NCI-H1048 (cell line): ENCODE measurements at regions not wholly inside any gene's neighbourhood (a gene's known extent, or its start where the extent isn't known, plus 50 kb on each side); places are given as distances from the start of the nearest gene placed in this dataset.
"Not testable (repeated sequence)": the region's sequence is repeated elsewhere in the genome, so short reads cannot be mapped to it uniquely, and the experiment has no call there.

Source experiments
- DNase-seq: peaks from one replicate; lab custom pipeline; 2025; lab: John Stamatoyannopoulos, UW

DNA sequence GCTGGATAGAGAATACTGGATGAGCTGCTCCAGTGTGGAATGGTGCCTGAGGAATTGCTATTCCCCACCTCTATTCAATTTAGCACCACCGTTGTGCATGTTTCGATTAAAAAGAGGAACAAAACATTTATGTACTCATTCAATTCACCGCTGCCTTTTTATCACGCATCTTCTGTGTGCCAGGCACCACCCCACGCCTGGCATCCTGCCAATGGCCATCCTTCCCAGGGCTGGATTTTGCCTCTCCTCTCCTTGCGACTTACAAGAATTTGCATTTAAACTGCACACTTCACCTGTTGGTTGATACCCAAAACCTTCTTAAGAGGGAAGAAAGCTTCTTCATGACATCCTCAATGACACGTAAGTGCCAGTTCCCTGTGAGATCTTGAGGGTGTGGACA lies 110.2 kb upstream of the DPP6 start:
- DNase-seq = no peak

GRCh38 chr7:153943457-153943856 lies 108.7 kb upstream of the DPP6 start:
- no peak for DNase-seq

DNA sequence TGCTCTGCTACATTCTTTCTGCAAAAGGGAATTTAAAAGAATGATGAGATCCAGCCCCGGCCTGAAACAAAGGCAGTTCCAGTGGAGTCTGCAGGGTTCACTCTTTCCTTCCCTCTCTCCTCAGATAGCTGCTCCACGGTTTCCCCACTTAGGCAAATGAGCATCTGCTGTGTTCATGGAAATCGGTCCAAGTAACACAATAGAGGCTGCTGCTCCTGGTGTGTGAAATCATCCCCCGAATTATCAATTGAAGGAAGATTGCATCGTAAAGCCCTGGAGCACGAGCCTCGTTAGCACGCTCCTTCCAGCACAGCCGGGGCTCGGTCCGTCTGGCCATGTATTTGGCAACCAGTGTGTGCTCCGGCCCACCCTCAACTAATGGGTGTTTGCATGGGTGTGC lies 108.3 kb upstream of the DPP6 start:
- no peak for DNase-seq

- no peak for DNase-seq
Measured at GRCh38 chr7:153948060-153948459, 104.1 kb upstream of the DPP6 start.

DNA sequence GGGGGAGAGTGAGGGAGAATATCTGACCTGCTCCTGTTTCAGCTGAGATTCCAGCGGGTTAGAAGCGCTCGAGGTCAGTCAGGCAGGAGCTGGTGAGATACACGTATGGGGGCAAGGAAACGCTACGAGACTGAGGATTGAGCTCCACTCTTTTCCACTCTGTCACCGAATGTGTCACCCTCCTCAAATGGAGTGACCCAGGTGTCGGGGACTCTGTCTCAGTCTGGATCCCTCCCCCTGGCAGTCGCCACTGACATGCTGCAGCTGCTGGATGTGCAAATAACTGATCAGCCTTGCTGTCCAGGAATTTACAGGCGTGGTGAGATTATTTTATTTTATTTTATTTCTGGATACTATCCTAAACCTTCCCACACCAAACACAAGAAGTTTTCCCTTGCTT lies 100.9 kb upstream of the DPP6 start:
- no peak for DNase-seq

- no peak for DNase-seq
Measured at GRCh38 chr7:153954477-153954876, 97.7 kb upstream of the DPP6 start.

- DNase-seq = not testable (repeated sequence)
Measured at GRCh38 chr7:153957677-153958076, 94.5 kb upstream of the DPP6 start.

DNA sequence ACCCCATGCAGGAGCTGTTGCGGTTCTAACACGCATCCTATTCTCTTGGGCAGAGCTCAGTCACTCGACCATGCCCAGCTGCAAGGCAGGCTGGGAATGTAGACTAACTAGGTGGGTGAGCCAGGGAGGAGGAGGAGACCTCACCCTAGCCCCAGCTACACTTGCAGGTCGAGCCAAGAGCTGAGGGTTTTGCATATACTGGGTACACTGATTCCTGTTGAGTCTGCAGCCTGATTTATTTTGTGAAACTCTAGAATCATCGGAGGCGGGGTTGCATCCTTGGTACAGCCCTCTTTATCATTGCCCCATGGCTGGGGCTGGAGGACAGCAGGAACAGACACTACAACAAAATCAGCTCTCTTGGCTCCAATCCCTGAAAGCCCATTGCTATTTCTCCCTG lies 93.8 kb upstream of the DPP6 start:
- DNase-seq = not testable (repeated sequence)

DNA sequence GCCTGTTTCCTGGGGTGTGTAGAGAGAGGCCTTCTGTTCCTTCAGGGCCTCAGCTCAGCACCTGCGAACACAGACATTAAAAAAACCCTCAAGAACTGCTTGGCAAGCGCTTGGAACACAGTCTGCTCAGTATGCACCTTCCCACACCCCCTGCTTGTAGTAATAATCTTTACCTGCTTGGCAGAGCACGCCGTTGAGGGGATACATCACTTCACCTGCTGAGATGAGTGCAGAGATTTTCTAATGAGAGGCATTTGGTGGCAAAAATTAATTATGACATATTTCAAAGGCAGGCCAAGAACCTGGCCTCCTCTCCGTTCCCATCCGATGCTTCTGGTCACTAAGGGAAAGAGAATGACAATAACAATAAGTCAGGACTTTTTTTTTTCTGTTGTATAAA lies 93.4 kb upstream of the DPP6 start:
- DNase-seq = not testable (repeated sequence)

DNA sequence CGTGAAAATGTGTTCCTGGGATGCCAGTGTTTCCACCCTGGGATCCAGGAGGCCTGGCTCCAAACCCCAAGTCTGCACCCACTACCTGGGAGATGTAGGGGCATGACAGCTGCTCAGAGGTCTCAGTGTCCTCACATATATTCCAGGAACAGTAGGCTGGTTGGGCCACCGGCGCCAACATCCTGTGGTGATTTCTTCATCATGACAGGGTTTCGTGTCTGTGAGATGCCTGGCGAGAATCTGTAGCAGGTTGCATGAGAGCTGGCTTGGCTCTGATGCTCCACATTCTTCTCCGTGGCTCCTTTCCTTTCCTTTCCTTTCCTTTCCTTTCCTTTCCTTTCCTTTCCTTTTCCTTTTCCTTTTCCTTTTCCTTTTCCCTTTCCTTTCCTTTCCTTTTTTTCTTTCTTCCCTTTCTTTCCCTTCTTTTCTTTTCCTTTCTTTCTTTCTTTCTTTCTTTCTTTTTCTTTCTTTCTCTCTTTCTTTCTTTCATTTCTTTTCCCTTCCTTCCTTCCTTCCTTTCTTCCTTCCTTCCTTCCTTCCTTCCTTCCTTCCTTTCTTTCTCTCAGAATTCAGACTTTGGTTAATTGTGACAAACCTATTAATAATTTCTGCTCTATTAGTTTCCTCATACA lies 87.6 kb upstream of the DPP6 start:
- DNase-seq = not testable (repeated sequence)

DNA sequence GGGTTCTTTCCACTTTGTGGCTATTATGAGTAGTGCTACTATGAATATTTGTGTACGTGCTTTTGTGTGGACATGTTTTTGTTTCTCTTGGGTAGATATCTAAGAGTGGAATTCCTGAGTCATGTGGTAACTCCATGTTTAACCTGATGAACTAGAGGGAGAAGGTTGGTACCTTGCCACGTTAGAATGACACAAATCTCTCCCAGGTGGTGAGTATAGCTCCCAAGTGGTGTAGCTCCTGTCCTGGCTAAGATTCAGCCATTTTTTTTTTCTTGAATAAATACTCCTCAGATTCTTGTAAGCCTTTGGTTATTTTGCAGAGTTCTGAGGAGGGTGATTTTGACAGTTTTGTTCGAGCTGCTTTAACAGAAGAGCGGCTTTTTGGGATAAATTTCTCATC lies 83.2 kb upstream of the DPP6 start:
- DNase-seq = not testable (repeated sequence)

- not testable (repeated sequence) for DNase-seq
Measured at GRCh38 chr7:153974603-153975002, 77.6 kb upstream of the DPP6 start.

DNA sequence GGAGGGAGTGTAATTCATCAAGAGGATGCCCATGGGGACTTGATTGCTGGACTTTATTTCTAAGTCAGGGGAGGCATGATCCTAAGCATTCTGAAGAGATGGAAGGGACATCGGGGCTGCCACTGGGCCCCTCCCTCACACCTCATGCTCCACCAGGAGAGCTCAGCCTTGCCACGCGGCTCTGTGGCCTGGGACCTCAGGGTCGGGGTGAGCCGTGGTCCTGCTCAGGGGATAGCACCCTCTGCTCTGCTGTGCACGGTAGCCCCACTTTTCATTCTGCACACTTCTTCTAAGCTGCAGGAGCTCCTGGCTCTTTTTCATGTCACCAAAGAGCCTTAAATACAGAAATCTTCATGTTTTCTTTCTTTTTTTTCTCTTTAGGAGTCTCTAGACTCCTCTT lies 75.5 kb upstream of the DPP6 start:
- not testable (repeated sequence) for DNase-seq

DNA sequence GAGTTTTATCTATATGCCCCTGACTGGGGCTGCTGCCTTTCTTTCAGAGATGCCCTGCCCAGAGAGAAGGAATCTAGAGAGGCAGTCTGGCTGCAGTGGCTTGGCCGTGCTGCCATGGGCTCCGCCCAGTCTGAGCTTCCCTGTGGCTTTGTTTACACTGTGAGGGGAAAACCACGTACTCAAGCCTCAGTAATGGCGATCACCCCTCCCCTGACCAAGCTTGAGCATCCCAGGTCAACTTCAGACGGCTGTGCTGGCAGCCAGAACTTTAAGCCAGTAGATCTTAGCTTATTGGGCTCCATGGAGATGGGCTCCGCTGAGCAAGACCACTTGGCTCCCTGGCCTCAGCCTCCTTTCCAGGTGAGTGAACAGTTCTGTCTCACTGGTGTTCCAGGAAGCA lies 69.0 kb upstream of the DPP6 start:
- DNase-seq = not testable (repeated sequence)

GRCh38 chr7:153989066-153989627 lies 63.1 kb upstream of the DPP6 start:
- DNase-seq = not testable (repeated sequence)

DNA sequence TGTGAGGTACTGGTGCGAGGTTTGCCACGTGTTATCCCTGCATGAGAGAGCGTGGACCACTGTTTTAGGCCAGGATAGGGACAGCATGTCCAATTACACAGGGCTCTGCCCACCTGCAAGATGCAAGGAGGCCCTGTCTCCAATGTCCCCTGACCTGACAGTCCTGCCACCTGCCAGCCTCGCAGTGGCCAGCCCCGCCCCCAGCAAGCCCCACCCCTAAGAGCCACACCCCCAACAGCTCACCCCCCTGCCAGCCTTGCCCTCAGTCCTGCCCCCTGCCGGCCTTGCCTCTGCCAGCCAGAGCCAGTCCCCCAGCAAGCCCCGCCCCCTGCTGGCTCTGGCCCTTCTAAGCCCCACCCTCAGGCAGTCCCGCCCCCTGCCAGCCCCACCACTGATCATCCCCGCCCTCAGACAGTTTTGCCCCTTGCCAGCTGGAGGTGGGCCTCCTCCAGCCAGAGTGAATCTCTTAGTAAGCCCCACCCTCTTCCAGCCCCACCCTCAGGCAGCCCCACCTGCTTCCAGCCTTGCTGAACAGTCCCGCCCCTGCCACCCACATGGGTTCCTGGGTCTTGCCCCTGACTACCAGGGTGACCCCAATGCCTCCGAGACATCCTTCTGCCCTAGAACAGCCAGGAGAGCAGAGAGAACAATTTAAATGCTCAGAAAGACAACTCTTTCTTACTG lies 62.3 kb upstream of the DPP6 start:
- not testable (repeated sequence) for DNase-seq

- not testable (repeated sequence) for DNase-seq
Measured at GRCh38 chr7:153991471-153991870, 60.7 kb upstream of the DPP6 start.

GRCh38 chr7:153993402-153993801 lies 58.8 kb upstream of the DPP6 start:
- DNase-seq = not testable (repeated sequence)

- not testable (repeated sequence) for DNase-seq
Measured at GRCh38 chr7:153998896-153999295, 53.3 kb upstream of the DPP6 start.
